ENCODE measurements at regions not wholly inside any gene's neighbourhood (a gene's known extent, or its start where the extent isn't known, plus 50 kb on each side); places are given as distances from the start of the nearest gene placed in this dataset.

DNA sequence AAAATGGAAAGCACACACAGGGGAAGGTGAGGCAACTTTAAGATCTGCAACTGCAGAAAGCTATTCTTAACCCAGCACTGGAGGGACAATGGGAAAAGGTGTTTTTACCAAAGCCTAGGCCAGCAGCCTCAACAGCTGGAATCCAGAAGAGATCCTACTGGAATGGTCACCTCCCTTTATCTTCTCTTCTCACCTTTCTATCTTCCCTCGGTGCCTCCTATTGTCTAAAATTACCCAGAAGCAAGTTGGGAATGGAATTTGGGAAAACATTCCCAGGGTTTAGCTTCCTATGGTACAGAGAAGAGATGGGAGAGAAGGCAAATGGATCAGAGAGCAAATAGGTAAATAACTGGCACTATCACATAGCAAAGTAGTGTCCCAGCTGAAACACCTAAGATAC is 73.1 kb downstream of the TIGD2 start:
- ChIA-PET CTCF (interaction anchor here (0.6 to 1.2 kb wide), 3 partner anchors 13 to 586 kb away, joined by 3 to 4 read pairs (median 3); no protein-coding TSS in a partner anchor), POLR2A (no interaction called here)
- Histone ChIP-seq H3K27ac (ENCODE audit: extremely low read depth, low read depth, low read length) (no peak overlapping the region), H3K36me3 (ENCODE audit: control insufficient read depth in 2 of 2, insufficient read depth in 1 of 2, low read length in 2 of 2) (no peaks in the 10 kb centered on the region), H3K9me3 (ENCODE audit: control insufficient read depth, insufficient read depth, low read depth, low read length) (no peaks in the 10 kb centered on the region), H3K4me3 (ENCODE audit: low read depth, low read length) (no peak overlapping the region), H3K4me1 (ENCODE audit: control insufficient read depth, insufficient read depth, low read length) (no peaks in the 10 kb centered on the region)
- no peak for TF ChIP-seq ZNF114 (tag by site-specific recombination; IDR thresholded peaks at IDR 0.05)
